CD4-positive, CD25-positive, alpha-beta regulatory T cell (primary cell): ENCODE measurements at regions not wholly inside any gene's neighbourhood (a gene's known extent, or its start where the extent isn't known, plus 50 kb on each side); places are given as distances from the start of the nearest gene placed in this dataset.
A peak's percentile ranks its signal among the peaks of the same experiment; 100 is the strongest.

ENCODE experiments used
- ATAC-seq, 2 donors: fragments of 150-1000 bp; cut with Tn5 transposase; one replicate each; pipeline ENCODE4 v1.10.0; 2021; ENCODE audit warnings: low read depth in 2 of 2, moderate number of reproducible peaks in 2 of 2, moderate library complexity in 1 of 2
- DNase-seq, 3 donors: peaks; one replicate each; pipeline versions ENCODE4 v3.0.0 to v3.0.0-alpha.2; 2012 to 2022; ENCODE audit warnings: mixed read lengths in 1 of 3
- H3K27ac ChIP-seq: one replicate; pipeline ENCODE4 v1.7.0; 2013; ENCODE audit warnings: mild to moderate bottlenecking, low read length; ENCODE audit not compliant: insufficient read depth, poor library complexity, severe bottlenecking
- H3K27me3 ChIP-seq: one replicate; pipeline ENCODE4 v1.7.0; 2013; ENCODE audit warnings: low read length; ENCODE audit not compliant: control insufficient read depth, insufficient read depth
- H3K36me3 ChIP-seq: one replicate; pipeline ENCODE4 v1.7.0; 2013; ENCODE audit warnings: mild to moderate bottlenecking, low read length, moderate library complexity; ENCODE audit not compliant: control insufficient read depth, insufficient read depth
- H3K4me1 ChIP-seq: 2 replicates; pipeline ENCODE4 v1.7.0; 2013; ENCODE audit warnings: mild to moderate bottlenecking, low read length; ENCODE audit not compliant: insufficient read depth, control insufficient read depth, poor library complexity, severe bottlenecking
- H3K4me3 ChIP-seq: one replicate; pipeline ENCODE4 v1.7.0; 2013; ENCODE audit warnings: low read depth, mild to moderate bottlenecking, low read length, moderate library complexity
- H3K9me3 ChIP-seq, 2 experiments: 1 replicate in 1 of 2; 2 replicates in 1 of 2; pipeline ENCODE4 v1.7.0; 2013; ENCODE audit warnings: low read length in 2 of 2, mild to moderate bottlenecking in 1 of 2, moderate library complexity in 1 of 2; ENCODE audit not compliant: control insufficient read depth in 2 of 2
- H3K27ac Mint-ChIP-seq, 3 donors: one replicate each; pipeline ENCODE4 v1.8.0; 2020 to 2022; ENCODE audit warnings: mild to moderate bottlenecking in 3 of 3, mixed read lengths in 3 of 3, moderate library complexity in 2 of 3
- H3K27me3 Mint-ChIP-seq: one replicate; pipeline ENCODE4 v1.8.0; 2022; ENCODE audit warnings: mild to moderate bottlenecking, mixed read lengths
- H3K36me3 Mint-ChIP-seq: one replicate; pipeline ENCODE4 v1.8.0; 2020; ENCODE audit warnings: mixed read lengths
- H3K4me1 Mint-ChIP-seq, 4 donors: one replicate each; pipeline ENCODE4 v1.8.0; 2020 to 2022; ENCODE audit warnings: mixed read lengths in 4 of 4, mild to moderate bottlenecking in 1 of 4
- H3K4me3 Mint-ChIP-seq, 4 donors: one replicate each; pipeline ENCODE4 v1.8.0; 2020 to 2022; ENCODE audit warnings: mild to moderate bottlenecking in 4 of 4, mixed read lengths in 4 of 4, moderate library complexity in 3 of 4
- H3K9me3 Mint-ChIP-seq, 7 donors: one replicate each; pipeline ENCODE4 v1.8.0; 2020 to 2022; ENCODE audit warnings: mixed read lengths in 7 of 7, mild to moderate bottlenecking in 3 of 7, moderate library complexity in 2 of 7

DNA sequence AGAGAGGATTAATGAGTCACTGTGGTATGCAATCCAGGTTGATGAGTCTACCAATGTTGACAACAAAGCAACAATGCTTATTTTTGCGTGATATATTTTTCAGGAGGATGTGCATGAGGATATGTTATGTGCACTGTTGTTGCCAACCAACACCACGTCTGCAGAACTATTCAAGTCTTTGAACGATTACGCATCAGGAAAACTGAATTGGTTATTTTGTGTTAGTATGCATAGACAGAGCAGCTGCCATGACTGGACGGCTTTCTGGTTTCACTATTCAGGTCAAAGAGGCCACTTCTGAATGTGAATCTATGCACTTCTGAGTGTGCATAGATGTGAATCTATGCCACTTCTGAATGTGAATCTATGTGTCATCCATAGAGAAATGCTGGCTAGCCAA lies 134.0 kb upstream of the GRIK2 start:
- Histone ChIP-seq H3K36me3 (no peaks in the 10 kb centered on the region), H3K4me1 (no peaks in the 10 kb centered on the region), H3K27me3 (no peaks in the 10 kb centered on the region), H3K9me3 (peaks cover 2 to 5% of the 10 kb centered on the region in 2 experiments), H3K4me3 (no peak overlapping the region), H3K27ac (no peak overlapping the region)
- DNase-seq (no peak), ATAC-seq (no peak)
- no peak overlapping the region for H3K27ac Mint-ChIP-seq
- no peaks in the 10 kb centered on the region for H3K27me3 Mint-ChIP-seq
- H3K9me3 Mint-ChIP-seq, result peaks cover 0 to 16% (median 8%) of the 10 kb centered on the region in 7 donors
- H3K36me3 Mint-ChIP-seq, result no peaks in the 10 kb centered on the region
- H3K4me1 Mint-ChIP-seq, result no peaks in the 10 kb centered on the region
- no peak overlapping the region for H3K4me3 Mint-ChIP-seq

DNA sequence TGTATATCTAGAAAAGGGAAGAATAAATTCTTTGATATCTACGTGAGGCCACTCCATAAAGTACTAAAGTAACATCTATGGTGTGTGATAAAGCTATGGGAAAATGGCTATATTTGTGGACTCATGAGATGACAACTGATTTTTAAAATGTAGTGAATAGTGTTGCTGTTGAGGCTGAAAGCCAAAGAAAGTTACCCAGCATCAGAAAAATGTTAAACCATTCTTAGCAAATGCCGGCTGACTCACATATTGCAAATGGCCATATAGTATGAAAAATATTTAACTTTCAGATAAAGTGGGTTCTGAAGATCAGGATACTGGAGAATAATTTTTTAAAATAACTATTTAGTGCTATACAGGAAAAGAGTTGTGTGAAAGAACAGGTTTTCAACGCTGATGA lies 129.9 kb upstream of the GRIK2 start:
- H3K9me3 ChIP-seq, result no peaks in the 10 kb centered on the region
- H3K27ac Mint-ChIP-seq, result no peak overlapping the region
- no peaks in the 10 kb centered on the region for H3K27me3 Mint-ChIP-seq
- no peaks in the 10 kb centered on the region for H3K36me3 Mint-ChIP-seq
- no peaks in the 10 kb centered on the region for H3K4me1 ChIP-seq
- no peaks in the 10 kb centered on the region for H3K27me3 ChIP-seq
- no peak for ATAC-seq
- H3K27ac ChIP-seq, result no peak overlapping the region
- no peaks in the 10 kb centered on the region for H3K36me3 ChIP-seq
- H3K4me3 Mint-ChIP-seq, result no peak overlapping the region
- H3K4me3 ChIP-seq, result no peak overlapping the region
- peaks cover 0 to 6% (median 1%) of the 10 kb centered on the region in 4 donors for H3K4me1 Mint-ChIP-seq
- no peak for DNase-seq
- H3K9me3 Mint-ChIP-seq, result peaks cover 0 to 6% (median 4%) of the 10 kb centered on the region in 7 donors

DNA sequence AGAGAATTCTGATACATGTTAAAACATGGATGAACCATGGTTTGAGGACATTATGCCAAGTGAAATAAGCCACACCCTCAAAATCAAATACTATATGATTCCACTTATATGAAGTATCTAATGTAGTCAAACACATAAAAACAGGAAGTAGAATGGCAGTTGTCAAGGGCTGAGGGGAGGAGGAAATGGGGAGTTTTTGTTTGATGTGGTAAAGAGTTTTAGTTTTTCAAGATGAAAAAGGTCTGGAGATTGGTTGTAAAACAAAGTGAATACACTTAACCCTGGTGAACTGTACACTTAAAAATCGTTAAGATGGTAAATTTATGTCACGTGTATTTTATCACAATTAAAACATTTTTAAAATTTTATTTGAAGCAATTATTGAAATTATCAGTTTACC lies 127.4 kb upstream of the GRIK2 start:
- Histone ChIP-seq H3K36me3 (no peaks in the 10 kb centered on the region), H3K4me1 (no peaks in the 10 kb centered on the region), H3K4me3 (no peak overlapping the region), H3K9me3 (no peaks in the 10 kb centered on the region), H3K27me3 (no peaks in the 10 kb centered on the region), H3K27ac (no peak overlapping the region)
- DNase-seq, result peak in 2 of 3 donors; percentile 9 to 49
- Mint-ChIP-seq H3K4me1 (peaks cover 0 to 6% (median 1%) of the 10 kb centered on the region in 4 donors), H3K9me3 (peaks cover 1 to 13% (median 5%) of the 10 kb centered on the region in 7 donors), H3K36me3 (no peaks in the 10 kb centered on the region), H3K4me3 (peak overlapping the region in 1 of 4 donors; percentile 2), H3K27me3 (no peaks in the 10 kb centered on the region), H3K27ac (no peak overlapping the region)
- ATAC-seq, result no peak

DNA sequence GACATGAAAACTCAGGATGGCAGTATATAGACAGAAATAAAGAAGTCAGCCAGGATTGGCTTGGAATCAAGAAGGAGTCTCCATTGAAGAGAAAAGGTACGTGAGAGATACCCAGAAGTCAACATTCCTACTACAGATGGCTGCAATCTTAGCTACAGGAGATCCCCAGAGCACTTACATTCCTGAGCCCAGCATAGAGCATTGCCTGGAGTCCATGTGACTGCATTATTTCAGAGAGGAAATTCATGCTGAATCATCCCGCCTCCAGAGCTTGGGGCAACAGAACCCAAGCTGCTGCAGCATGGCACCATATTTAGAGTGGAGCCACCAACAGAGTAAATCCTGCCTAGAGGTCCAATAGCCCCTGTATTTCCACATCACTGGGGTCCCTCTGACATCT lies 125.0 kb upstream of the GRIK2 start:
- ATAC-seq, result no peak
- Histone ChIP-seq H3K4me3 (no peak overlapping the region), H3K36me3 (no peaks in the 10 kb centered on the region), H3K27me3 (no peaks in the 10 kb centered on the region), H3K4me1 (no peaks in the 10 kb centered on the region), H3K27ac (no peak overlapping the region), H3K9me3 (no peaks in the 10 kb centered on the region)
- H3K27ac Mint-ChIP-seq, result no peak overlapping the region
- no peaks in the 10 kb centered on the region for H3K27me3 Mint-ChIP-seq
- no peak overlapping the region for H3K4me3 Mint-ChIP-seq
- DNase-seq, result no peak
- peaks cover 2 to 23% (median 5%) of the 10 kb centered on the region in 7 donors for H3K9me3 Mint-ChIP-seq
- H3K36me3 Mint-ChIP-seq, result no peaks in the 10 kb centered on the region
- H3K4me1 Mint-ChIP-seq, result peaks cover 0 to 6% (median 1%) of the 10 kb centered on the region in 4 donors

DNA sequence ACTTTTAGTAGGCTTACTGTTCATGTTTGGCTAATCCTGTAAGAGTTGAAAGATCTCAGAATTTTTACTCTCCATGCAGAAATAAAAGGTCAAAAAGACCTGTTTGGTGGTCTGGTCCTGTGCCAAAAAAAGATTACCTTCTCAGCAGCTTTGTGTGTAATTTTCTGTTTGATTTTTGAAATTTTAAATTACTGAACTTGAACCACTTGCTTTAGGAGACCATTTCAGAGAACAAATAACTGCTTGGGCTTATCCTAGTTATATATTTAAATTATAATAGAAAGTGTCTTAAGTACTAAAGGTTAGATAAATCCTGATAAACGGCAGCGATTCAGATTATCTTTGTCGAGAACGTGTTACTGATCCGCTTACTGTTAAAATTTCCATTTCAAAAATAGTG lies 118.3 kb upstream of the GRIK2 start:
- H3K27me3 ChIP-seq, result no peaks in the 10 kb centered on the region
- Mint-ChIP-seq H3K27ac (no peak overlapping the region), H3K27me3 (no peaks in the 10 kb centered on the region), H3K4me3 (no peak overlapping the region), H3K9me3 (peaks cover 0 to 14% (median 3%) of the 10 kb centered on the region in 7 donors), H3K36me3 (no peaks in the 10 kb centered on the region), H3K4me1 (no peaks in the 10 kb centered on the region)
- H3K36me3 ChIP-seq, result no peaks in the 10 kb centered on the region
- no peak overlapping the region for H3K4me3 ChIP-seq
- H3K9me3 ChIP-seq, result no peaks in the 10 kb centered on the region
- no peak for ATAC-seq
- no peak overlapping the region for H3K27ac ChIP-seq
- DNase-seq, result no peak
- H3K4me1 ChIP-seq, result no peaks in the 10 kb centered on the region

DNA sequence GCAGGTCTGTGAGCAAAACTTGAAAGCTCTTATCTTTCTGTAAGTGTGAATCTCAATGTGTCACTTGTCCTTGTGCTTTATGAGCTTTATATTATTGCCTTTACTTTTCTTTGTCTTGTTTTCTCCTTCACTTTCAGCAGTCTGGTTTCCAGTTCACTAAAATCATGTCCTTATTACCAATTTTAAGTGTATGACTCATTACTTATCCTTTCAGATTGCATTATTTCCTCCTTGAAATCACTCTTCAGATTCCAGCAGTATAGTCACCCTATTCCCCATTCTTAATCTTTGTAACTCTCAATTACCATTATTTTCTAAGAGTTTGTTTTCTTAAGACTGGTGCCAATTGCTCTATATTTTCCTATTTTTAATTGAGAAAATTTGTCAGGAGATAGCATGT lies 117.4 kb upstream of the GRIK2 start:
- H3K27ac ChIP-seq, result no peak overlapping the region
- Mint-ChIP-seq H3K4me3 (no peak overlapping the region), H3K27ac (no peak overlapping the region), H3K36me3 (no peaks in the 10 kb centered on the region), H3K9me3 (peaks cover 0 to 14% (median 3%) of the 10 kb centered on the region in 7 donors), H3K27me3 (no peaks in the 10 kb centered on the region), H3K4me1 (no peaks in the 10 kb centered on the region)
- H3K9me3 ChIP-seq, result no peaks in the 10 kb centered on the region
- DNase-seq (no peak), ATAC-seq (no peak)
- no peaks in the 10 kb centered on the region for H3K36me3 ChIP-seq
- no peaks in the 10 kb centered on the region for H3K4me1 ChIP-seq
- H3K27me3 ChIP-seq, result no peaks in the 10 kb centered on the region
- H3K4me3 ChIP-seq, result no peak overlapping the region

DNA sequence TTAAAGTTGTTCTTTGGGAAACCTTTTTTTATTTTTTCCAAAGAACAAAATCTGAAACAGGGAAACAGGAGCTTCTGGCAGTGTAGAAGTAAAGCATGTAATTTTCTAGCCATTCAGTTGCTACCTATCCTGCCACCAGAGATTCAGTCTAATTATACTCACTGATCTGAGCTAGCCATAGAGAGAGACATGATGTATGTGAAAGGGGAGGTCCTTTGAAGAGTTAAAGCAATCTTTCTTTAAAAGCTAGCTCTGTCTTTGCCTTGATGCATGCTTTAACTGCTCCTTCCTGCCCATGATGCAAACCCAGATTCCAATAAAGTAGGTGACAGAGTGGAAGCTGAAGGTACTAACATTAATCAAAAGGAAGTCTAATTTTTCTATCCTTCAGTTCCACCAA lies 114.1 kb upstream of the GRIK2 start:
- no peak overlapping the region for H3K4me3 Mint-ChIP-seq
- DNase-seq (no peak), ATAC-seq (no peak)
- H3K9me3 Mint-ChIP-seq, result peaks cover 0 to 5% (median 3%) of the 10 kb centered on the region in 7 donors
- no peaks in the 10 kb centered on the region for H3K27me3 Mint-ChIP-seq
- no peak overlapping the region for H3K27ac ChIP-seq
- no peaks in the 10 kb centered on the region for H3K9me3 ChIP-seq
- no peaks in the 10 kb centered on the region for H3K36me3 Mint-ChIP-seq
- H3K36me3 ChIP-seq, result no peaks in the 10 kb centered on the region
- no peak overlapping the region for H3K27ac Mint-ChIP-seq
- no peak overlapping the region for H3K4me3 ChIP-seq
- no peaks in the 10 kb centered on the region for H3K27me3 ChIP-seq
- H3K4me1 Mint-ChIP-seq, result no peaks in the 10 kb centered on the region
- no peaks in the 10 kb centered on the region for H3K4me1 ChIP-seq

DNA sequence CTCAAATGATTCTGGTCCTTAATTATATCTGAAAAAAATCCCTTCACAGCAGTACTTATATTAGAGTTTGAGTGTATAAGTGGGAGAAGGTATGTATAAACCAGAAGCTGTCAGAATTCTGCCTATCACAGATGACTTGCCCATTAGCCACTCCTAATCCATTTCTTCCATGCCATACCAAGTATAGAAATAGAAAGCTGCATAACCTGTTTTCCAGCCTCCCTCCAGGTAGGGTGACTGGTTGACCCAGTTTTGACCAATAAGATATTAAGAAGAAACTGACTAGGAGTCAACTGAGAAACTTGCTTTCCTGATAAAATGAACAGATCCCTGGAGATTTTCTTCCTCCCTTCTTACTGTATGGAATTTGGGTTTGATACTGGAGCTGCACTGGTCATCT lies 112.2 kb upstream of the GRIK2 start:
- Mint-ChIP-seq H3K4me3 (no peak overlapping the region), H3K9me3 (peaks cover 0 to 4% (median 3%) of the 10 kb centered on the region in 7 donors), H3K27me3 (no peaks in the 10 kb centered on the region), H3K4me1 (no peaks in the 10 kb centered on the region), H3K27ac (no peak overlapping the region), H3K36me3 (no peaks in the 10 kb centered on the region)
- Histone ChIP-seq H3K27me3 (no peaks in the 10 kb centered on the region), H3K4me1 (no peaks in the 10 kb centered on the region), H3K27ac (no peak overlapping the region), H3K9me3 (no peaks in the 10 kb centered on the region), H3K36me3 (no peaks in the 10 kb centered on the region), H3K4me3 (no peak overlapping the region)
- DNase-seq, result no peak
- no peak for ATAC-seq
